MM.1S (cell line): ENCODE measurements at regions not wholly inside any gene's neighbourhood (a gene's known extent, or its start where the extent isn't known, plus 50 kb on each side); places are given as distances from the start of the nearest gene placed in this dataset.

Experiments used
- CTCF ChIP-seq: fragments of 300-600 bp; sonication (generic); IDR thresholded peaks from 2 replicates; pipeline ENCODE4 v1.5.1; 2016; ENCODE audit warnings: antibody characterized with exemption, low read length, mixed read lengths
- EZH2 ChIP-seq: fragments of 300-600 bp; sonication (generic); optimal IDR thresholded peaks from 2 replicates; pipeline ENCODE3; 2017; ENCODE audit warnings: low read depth, mild to moderate bottlenecking, antibody characterized with exemption, low read length, mixed read lengths

GRCh38 chr1:30089024-30089430, 634.4 kb downstream of the MATN1 start:
- TF ChIP-seq CTCF (no peak), EZH2 (no peak)
